Thyroid gland (tissue), 4 donors: ENCODE measurements at regions not wholly inside any gene's neighbourhood (a gene's known extent, or its start where the extent isn't known, plus 50 kb on each side); places are given as distances from the start of the nearest gene placed in this dataset.

ENCODE experiments used
- POLR2A ChIP-seq, 2 donors: fragments of 450-650 bp; IDR thresholded peaks; one replicate each; pipeline ENCODE4 v1.6.1; 2017; ENCODE audit warnings: antibody characterized with exemption in 2 of 2, mild to moderate bottlenecking in 2 of 2, moderate library complexity in 1 of 2
- TF ChIP-seq, protein P1 (sequence below), 6 experiments: fragments of 200-600 bp in 3 of 6; fragments of 450-650 bp in 3 of 6; sonication (generic) in 3 of 6; IDR thresholded peaks; one replicate each; pipeline ENCODE4 v1.5.1; 2016 to 2019; ENCODE audit warnings: antibody characterized with exemption in 6 of 6, mild to moderate bottlenecking in 2 of 6, inconsistent platforms in 1 of 6, moderate library complexity in 1 of 6

DNA sequence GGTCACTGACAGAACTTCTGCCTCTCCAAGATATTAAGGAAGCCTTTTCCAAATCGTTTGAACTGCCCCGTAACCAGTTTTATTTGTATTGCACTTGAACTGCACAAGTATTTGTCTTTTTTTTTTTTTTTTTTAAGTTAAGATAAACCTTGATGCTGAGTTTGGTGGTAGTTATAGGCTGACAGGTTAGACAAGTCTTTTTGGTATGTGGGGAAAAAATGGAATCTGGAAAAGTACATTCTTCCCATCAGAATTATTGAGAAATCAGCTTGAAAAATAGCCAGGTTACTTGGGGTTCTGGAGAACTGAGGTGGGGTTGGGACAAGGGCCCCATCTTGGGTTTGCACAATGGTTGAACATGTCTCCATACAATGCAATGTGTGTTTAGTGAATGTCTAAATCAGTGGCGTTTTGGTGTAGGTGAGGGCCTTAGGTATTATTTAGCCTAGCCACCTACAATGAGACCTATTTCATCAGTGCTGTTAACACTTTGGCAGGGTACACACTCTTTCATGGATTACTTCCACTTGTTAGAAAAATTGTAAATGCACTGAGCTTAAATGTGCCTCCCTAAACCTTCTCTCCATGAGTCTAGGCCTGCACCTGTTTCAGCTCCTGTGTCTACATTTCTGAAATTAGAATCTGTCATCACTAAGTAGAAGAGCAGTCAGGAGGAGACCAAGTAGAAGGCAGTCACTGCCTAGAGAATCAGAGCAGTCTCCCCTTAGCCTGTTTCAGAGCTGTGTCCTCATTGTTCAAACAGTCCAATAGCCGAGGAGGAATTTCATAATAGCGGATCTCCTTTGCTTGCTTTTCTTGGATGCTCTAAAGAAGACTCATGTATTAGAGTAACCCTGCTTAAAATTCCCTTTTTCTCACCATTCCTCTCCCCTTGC is 140.0 kb upstream of the HMHB1 start:
- TF ChIP-seq, protein P1, sequence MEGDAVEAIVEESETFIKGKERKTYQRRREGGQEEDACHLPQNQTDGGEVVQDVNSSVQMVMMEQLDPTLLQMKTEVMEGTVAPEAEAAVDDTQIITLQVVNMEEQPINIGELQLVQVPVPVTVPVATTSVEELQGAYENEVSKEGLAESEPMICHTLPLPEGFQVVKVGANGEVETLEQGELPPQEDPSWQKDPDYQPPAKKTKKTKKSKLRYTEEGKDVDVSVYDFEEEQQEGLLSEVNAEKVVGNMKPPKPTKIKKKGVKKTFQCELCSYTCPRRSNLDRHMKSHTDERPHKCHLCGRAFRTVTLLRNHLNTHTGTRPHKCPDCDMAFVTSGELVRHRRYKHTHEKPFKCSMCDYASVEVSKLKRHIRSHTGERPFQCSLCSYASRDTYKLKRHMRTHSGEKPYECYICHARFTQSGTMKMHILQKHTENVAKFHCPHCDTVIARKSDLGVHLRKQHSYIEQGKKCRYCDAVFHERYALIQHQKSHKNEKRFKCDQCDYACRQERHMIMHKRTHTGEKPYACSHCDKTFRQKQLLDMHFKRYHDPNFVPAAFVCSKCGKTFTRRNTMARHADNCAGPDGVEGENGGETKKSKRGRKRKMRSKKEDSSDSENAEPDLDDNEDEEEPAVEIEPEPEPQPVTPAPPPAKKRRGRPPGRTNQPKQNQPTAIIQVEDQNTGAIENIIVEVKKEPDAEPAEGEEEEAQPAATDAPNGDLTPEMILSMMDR (IDR thresholded peaks at IDR 0.05), result no peak
- TF ChIP-seq POLR2A (IDR thresholded peaks at IDR 0.05), result no peak
